Heart left ventricle (tissue), 16 donors: ENCODE measurements at regions not wholly inside any gene's neighbourhood (a gene's known extent, or its start where the extent isn't known, plus 50 kb on each side); places are given as distances from the start of the nearest gene placed in this dataset.

ENCODE experiments used
- ATAC-seq, 4 donors: fragments of 200-7000 bp; cut with Tn5 transposase; one replicate each; pipeline ENCODE4 v1.9.1; 2020 to 2022; ENCODE audit warnings: moderate library complexity in 4 of 4, mild to moderate bottlenecking in 3 of 4, moderate number of reproducible peaks in 1 of 4
- DNase-seq, 5 donors: peaks; one replicate each; pipeline ENCODE4 v3.0.0-alpha.2; 2020
- H3K27ac ChIP-seq, 12 donors: fragments of 200-600 bp; sonication (generic) in 4 of 12; one replicate each; pipeline versions ENCODE4 v1.5.0 to v1.8.0; 2016 to 2022; ENCODE audit warnings: mild to moderate bottlenecking in 2 of 12
- H3K27me3 ChIP-seq, 9 donors: fragments of 200-600 bp; sonication (generic) in 2 of 9; one replicate each; pipeline versions ENCODE4 v1.5.1 to v1.8.0; 2016 to 2022; ENCODE audit warnings: mild to moderate bottlenecking in 3 of 9
- H3K36me3 ChIP-seq, 9 donors: fragments of 200-600 bp; sonication (generic) in 2 of 9; one replicate each; pipeline versions ENCODE4 v1.5.0 to v1.8.0; 2018 to 2022; ENCODE audit warnings: mild to moderate bottlenecking in 2 of 9
- H3K4me1 ChIP-seq, 12 donors: fragments of 200-600 bp; sonication (generic) in 4 of 12; one replicate each; pipeline versions ENCODE4 v1.5.0 to v1.8.0; 2016 to 2022; ENCODE audit warnings: mild to moderate bottlenecking in 3 of 12
- H3K4me3 ChIP-seq, 12 donors: fragments of 200-600 bp; sonication (generic) in 4 of 12; one replicate each; pipeline versions ENCODE4 v1.5.0 to v1.8.0; 2017 to 2022; ENCODE audit warnings: mild to moderate bottlenecking in 9 of 12, moderate library complexity in 4 of 12
- H3K9me3 ChIP-seq, 12 donors: fragments of 200-600 bp; sonication (generic) in 4 of 12; one replicate each; pipeline versions ENCODE4 v1.5.0 to v1.8.0; 2016 to 2022; ENCODE audit warnings: mild to moderate bottlenecking in 1 of 12
- CTCF ChIP-seq, 12 donors: fragments of 200-600 bp; sonication (generic) in 4 of 12; IDR thresholded peaks; one replicate each; pipeline versions ENCODE4 v1.5.0 to v1.8.0; 2018 to 2022; ENCODE audit warnings: antibody characterized with exemption in 12 of 12, mild to moderate bottlenecking in 5 of 12
- POLR2A ChIP-seq, 2 donors: fragments of 450-650 bp; IDR thresholded peaks; one replicate each; pipeline ENCODE4 v1.6.1; 2017; ENCODE audit warnings: antibody characterized with exemption in 2 of 2, mild to moderate bottlenecking in 2 of 2, moderate library complexity in 2 of 2
- WGBS, 4 donors: extraction: QIAGEN DNeasy Blood & Tissue Kit in 2 of 4; methylation state at CpG; one replicate each; pipeline versions ENCODE4 v1.1.5 to v1.1.7; 2013 to 2018; 5-methylcytosine and 5-hydroxymethylcytosine counted together
- intact Hi-C, 10 donors: fragments of 100-400 bp; cut with DNase I; formaldehyde crosslinking; loops; one replicate each; pipeline versions ENCODE4 v1.11.1 to v1.14.2; 2022
- donor health status: ischemic (EF 13 %, LVEDD 7.1; RV severe dilation, severe dysfunction).
- donor health status: healthy with polysubstance abuse.
- donor health status: DM: no; HTN: yes; CAD: no.
- donor health status: DM: no; HTN: no; CAD: no.
- donor health status: ischemic (EF 25% LVEDD 6.9; RV normal size, moderate dysfunction).
- donor health status: ischemic (EF 25% LVEDD 5.7; RV mildly dilated, moderate dysfunction).
- donor health status: healthy.
- donor health status: DM: yes; HTN: yes; CAD: no.
- donor health status: ischemic (EF 35%, LVEDD 5.7; RV mildly dilated, moderate dysfunction).
- donor health status: nonischemic (EF 11% LVEDD 7.7; RV severe dilation, severe dysfunction).
- donor health status: DM: yes; HTN: yes; CAD: no.
- donor health status: PGD.
- donor health status: ischemic (EF 29% LVEDD 5.4; RV normal size, mild dysfunction).
- donor health status: nonischemic (EF 23%, LVEDD 6.1; RV moderate dilation, normal function).

GRCh38 chr3:36269274-36269673, 111.0 kb upstream of the STAC start:
- TF ChIP-seq CTCF (IDR thresholded peaks at IDR 0.05) (no peak), POLR2A (IDR thresholded peaks at IDR 0.05) (no peak)
- intact Hi-C loops, result no loop called here
- ATAC-seq (no peak), DNase-seq (no peak)
- H3K9me3 ChIP-seq, result no peaks in the 10 kb centered on the region
- no peaks in the 10 kb centered on the region for H3K36me3 ChIP-seq
- 78 to 91% (median 83%) methylated on average over 2 of the region's 2 CpGs for WGBS, 4 donors
- H3K4me3 ChIP-seq, result no peak overlapping the region
- H3K27me3 ChIP-seq, result no peaks in the 10 kb centered on the region
- no peaks in the 10 kb centered on the region for H3K4me1 ChIP-seq
- H3K27ac ChIP-seq, result no peak overlapping the region

GRCh38 chr3:36282766-36283165, 97.5 kb upstream of the STAC start:
- 33 to 54% (median 46%) methylated on average over 3 of the region's 3 CpGs for WGBS, 4 donors
- H3K27me3 ChIP-seq, result no peaks in the 10 kb centered on the region
- no peak for TF ChIP-seq POLR2A (IDR thresholded peaks at IDR 0.05)
- no peak for TF ChIP-seq CTCF (IDR thresholded peaks at IDR 0.05)
- no peaks in the 10 kb centered on the region for H3K36me3 ChIP-seq
- no peak for ATAC-seq
- intact Hi-C loops, result no loop called here
- no peak overlapping the region for H3K27ac ChIP-seq
- no peak overlapping the region for H3K4me3 ChIP-seq
- peaks cover 0 to 10% (median 0%) of the 10 kb centered on the region in 12 donors for H3K9me3 ChIP-seq
- DNase-seq, result no peak
- H3K4me1 ChIP-seq, result no peaks in the 10 kb centered on the region

GRCh38 chr3:36295296-36295695, 85.0 kb upstream of the STAC start:
- Histone ChIP-seq H3K4me1 (peaks cover 0 to 13% (median 0%) of the 10 kb centered on the region in 12 donors), H3K27me3 (no peaks in the 10 kb centered on the region), H3K27ac (no peak overlapping the region), H3K9me3 (no peaks in the 10 kb centered on the region), H3K36me3 (no peaks in the 10 kb centered on the region), H3K4me3 (no peak overlapping the region)
- ATAC-seq (no peak), DNase-seq (no peak)
- intact Hi-C loops, result no loop called here
- TF ChIP-seq POLR2A (IDR thresholded peaks at IDR 0.05) (no peak), CTCF (IDR thresholded peaks at IDR 0.05) (no peak)

- H3K27ac ChIP-seq, result peak overlapping the region in 5 of 12 donors; percentile 8 to 46 (median 11)
- H3K27me3 ChIP-seq, result no peaks in the 10 kb centered on the region
- H3K4me3 ChIP-seq, result peak overlapping the region in 1 of 12 donors; percentile 23
- H3K36me3 ChIP-seq, result no peaks in the 10 kb centered on the region
- ATAC-seq, result peak in 1 of 4 donors; percentile 50
- no peak for TF ChIP-seq POLR2A (IDR thresholded peaks at IDR 0.05)
- TF ChIP-seq CTCF (IDR thresholded peaks at IDR 0.05), result no peak
- DNase-seq, result no peak
- H3K9me3 ChIP-seq, result no peaks in the 10 kb centered on the region
- intact Hi-C loops, result no loop called here
- 56 to 68% (median 61%) methylated on average over 3 of the region's 3 CpGs for WGBS, 4 donors
- peaks cover 0 to 13% (median 0%) of the 10 kb centered on the region in 12 donors for H3K4me1 ChIP-seq
Measured at GRCh38 chr3:36297195-36297594, 83.1 kb upstream of the STAC start.
